ENCODE measurements at regions not wholly inside any gene's neighbourhood (a gene's known extent, or its start where the extent isn't known, plus 50 kb on each side); places are given as distances from the start of the nearest gene placed in this dataset.

GRCh38 chr2:179336782-179337534 lies 72.3 kb upstream of the SESTD1 start (continued):
- no peak for TF ChIP-seq CHD7 (IDR thresholded peaks at IDR 0.05; ENCODE audit: low read depth, low read length)
- TF ChIP-seq RAD51 (IDR thresholded peaks at IDR 0.05; ENCODE audit: borderline replicate concordance, low read depth) = no peak
- no peak for TF ChIP-seq THAP12 (CRISPR knock-in tag; IDR thresholded peaks at IDR 0.05)
- TF ChIP-seq ZNF76 (CRISPR knock-in tag; IDR thresholded peaks at IDR 0.05; ENCODE audit: borderline replicate concordance) = no peak
- no peak for TF ChIP-seq ERF (CRISPR knock-in tag; IDR thresholded peaks at IDR 0.05)

Data from K562 (cell line).